HG02642 (cell line): ENCODE measurements at regions not wholly inside any gene's neighbourhood (a gene's known extent, or its start where the extent isn't known, plus 50 kb on each side); places are given as distances from the start of the nearest gene placed in this dataset.
"Not testable (repeated sequence)": the region's sequence is repeated elsewhere in the genome, so short reads cannot be mapped to it uniquely, and the experiment has no call there.

Experiments
- ATAC-seq: cut with Tn5 transposase; IDR thresholded peaks from one replicate; pipeline ENCODE4 v1.9.1; 2021; ENCODE audit warnings: mild to moderate bottlenecking; ENCODE audit not compliant: unreplicated experiment, poor library complexity

GRCh38 chr12:27864521-27864920 is 84.5 kb upstream of the MANSC4 start:
- ATAC-seq: no peak

DNA sequence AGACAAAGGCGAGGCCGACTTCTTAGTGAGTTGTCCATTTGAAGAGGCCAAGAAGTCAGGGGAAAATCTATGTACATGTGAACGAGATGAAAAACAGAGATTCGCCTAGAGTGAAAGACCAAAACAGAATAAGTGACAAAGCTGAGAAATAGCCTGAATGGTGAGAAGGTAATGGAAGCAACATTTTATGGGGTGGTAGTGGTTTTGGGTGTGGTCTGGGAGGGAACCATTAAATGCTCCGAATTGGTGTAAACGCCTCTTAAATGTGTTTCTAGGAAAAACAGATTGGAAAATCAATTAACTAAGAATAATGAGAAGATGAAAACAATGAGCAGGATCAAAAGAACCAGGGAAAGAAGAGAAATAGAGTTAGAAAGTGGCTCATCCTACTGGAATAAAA is 83.8 kb upstream of the MANSC4 start:
- no peak for ATAC-seq

- peak; percentile 97 for ATAC-seq
These were observed 81.6 kb upstream of the MANSC4 start for GRCh38 chr12:27861428-27862167.

DNA sequence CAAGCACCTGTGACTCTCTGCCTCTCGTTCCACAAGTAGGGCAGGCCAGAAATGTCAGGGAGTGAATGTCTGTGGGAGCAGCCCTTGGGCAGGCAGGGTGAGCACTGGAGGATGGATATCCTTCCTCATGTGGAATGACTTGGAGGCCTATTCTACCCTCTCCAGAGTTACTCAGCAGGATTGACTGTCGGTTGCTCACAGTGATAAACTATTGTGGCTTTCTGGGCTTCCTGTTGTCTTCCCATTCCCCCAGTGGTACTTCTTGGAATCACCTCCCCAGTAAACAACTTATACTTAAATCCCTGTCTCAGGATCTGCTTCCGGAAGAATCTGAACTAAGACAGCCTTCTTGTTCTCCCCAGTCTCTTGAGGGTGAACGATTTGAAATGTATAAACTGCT is 79.6 kb upstream of the MANSC4 start:
- ATAC-seq: no peak

GRCh38 chr12:27857006-27857405 is 77.0 kb upstream of the MANSC4 start:
- not testable (repeated sequence) for ATAC-seq

DNA sequence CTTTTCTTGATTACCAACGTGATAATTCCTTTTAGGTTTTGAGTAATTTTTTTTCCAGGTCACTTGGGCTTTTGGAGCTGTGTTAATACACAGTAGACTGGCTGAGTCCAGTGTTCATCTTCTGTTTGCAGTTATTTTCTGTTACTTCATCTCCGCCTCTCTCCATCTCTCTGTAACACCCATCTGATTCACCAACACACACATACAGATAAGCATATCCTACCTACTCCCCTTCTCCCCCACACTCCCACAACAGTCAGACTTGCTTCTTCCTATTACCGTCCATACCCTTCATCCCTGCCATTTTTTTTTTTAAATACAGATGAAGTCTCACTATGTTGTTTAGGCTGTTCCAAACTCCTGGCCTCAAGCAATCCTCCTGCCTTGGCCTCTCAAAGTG is 72.7 kb upstream of the MANSC4 start:
- no peak for ATAC-seq
